H7 (cell line): ENCODE measurements at regions not wholly inside any gene's neighbourhood (a gene's known extent, or its start where the extent isn't known, plus 50 kb on each side); places are given as distances from the start of the nearest gene placed in this dataset.
"Not testable (repeated sequence)": the region's sequence is repeated elsewhere in the genome, so short reads cannot be mapped to it uniquely, and the experiment has no call there.

Source experiments
- DNase-seq: peaks from one replicate; pipeline ENCODE4 v3.0.0; 2012
- H3K27me3 ChIP-seq: 2 replicates; pipeline ENCODE4 v1.6.0; 2011; ENCODE audit warnings: mild to moderate bottlenecking, low read length; ENCODE audit not compliant: control insufficient read depth, insufficient read depth
- H3K36me3 ChIP-seq: replicated peaks from 2 replicates; pipeline ENCODE4 v1.5.1; 2011; ENCODE audit warnings: low read length; ENCODE audit not compliant: control insufficient read depth, insufficient read depth
- H3K4me3 ChIP-seq: 2 replicates; pipeline ENCODE4 v1.5.1; 2011; ENCODE audit warnings: low read depth, mild to moderate bottlenecking, control low read depth, low read length, moderate library complexity; ENCODE audit not compliant: insufficient read depth

DNA sequence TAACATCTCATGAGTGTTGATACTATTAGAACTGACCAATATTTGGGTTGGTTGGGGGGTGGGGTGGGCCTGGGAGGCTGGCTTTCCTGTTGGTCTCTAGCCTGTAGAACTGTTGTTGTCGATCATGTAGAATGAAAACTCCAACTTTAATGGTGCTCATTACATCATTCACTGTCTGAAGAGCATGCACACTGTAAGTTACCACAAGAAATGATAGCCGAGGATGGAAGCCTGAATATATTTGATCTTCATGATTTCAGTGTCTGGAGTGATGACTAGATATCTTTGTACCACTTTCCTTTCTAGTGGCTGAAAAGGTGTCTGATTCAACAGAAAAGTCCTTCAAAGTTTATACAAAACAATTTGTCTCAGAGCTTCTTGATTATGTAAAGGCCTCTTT is 123.6 kb downstream of the XCL2 start:
- no peaks in the 10 kb centered on the region for H3K36me3 ChIP-seq
- DNase-seq, result no peak
- H3K27me3 ChIP-seq, result no peaks in the 10 kb centered on the region
- no peak overlapping the region for H3K4me3 ChIP-seq

DNA sequence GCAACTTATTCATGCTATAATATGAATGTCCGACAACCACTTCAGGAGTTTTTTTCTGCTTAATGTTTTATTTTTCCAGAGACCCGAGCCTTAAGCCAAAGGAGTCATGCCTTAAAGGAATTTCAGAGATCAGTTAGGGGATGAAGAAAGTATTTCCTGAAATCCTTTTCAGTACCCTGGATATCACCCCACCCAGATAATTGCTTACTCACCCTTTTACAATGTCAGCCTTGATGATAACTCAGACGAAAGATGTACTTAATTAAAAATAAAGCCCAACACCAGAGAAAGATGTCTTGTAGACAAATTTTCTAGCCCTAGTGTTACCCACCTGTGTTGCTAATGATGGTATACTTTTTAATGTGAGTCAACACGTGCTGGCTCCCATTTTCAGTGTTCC is 124.1 kb downstream of the XCL2 start:
- no peak overlapping the region for H3K4me3 ChIP-seq
- no peak for DNase-seq
- no peaks in the 10 kb centered on the region for H3K36me3 ChIP-seq
- H3K27me3 ChIP-seq, result no peaks in the 10 kb centered on the region

DNA sequence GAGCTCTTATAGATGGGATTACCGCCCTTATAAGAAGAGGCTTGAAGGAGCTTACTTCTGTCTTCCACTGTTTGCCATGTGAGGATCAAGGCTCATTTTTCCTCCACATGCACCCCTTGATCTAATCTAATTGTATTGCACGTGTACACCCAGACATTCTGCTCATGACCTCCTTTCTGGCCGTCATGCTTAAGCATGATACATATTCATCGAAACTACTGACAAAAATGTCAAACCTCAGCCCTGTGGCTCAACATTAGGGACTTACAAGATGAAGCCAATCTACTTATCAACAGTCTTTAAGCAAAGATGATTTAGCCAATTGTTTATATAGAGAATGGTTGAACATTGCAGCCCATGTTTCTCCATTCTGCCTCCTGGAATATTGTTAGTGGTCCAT is 127.6 kb downstream of the XCL2 start:
- no peaks in the 10 kb centered on the region for H3K27me3 ChIP-seq
- H3K36me3 ChIP-seq, result no peaks in the 10 kb centered on the region
- no peak overlapping the region for H3K4me3 ChIP-seq
- DNase-seq, result no peak

- no peaks in the 10 kb centered on the region for H3K36me3 ChIP-seq
- no peaks in the 10 kb centered on the region for H3K27me3 ChIP-seq
- DNase-seq, result no peak
- no peak overlapping the region for H3K4me3 ChIP-seq
These were observed 128.9 kb downstream of the XCL2 start for GRCh38 chr1:168414914-168415313.

DNA sequence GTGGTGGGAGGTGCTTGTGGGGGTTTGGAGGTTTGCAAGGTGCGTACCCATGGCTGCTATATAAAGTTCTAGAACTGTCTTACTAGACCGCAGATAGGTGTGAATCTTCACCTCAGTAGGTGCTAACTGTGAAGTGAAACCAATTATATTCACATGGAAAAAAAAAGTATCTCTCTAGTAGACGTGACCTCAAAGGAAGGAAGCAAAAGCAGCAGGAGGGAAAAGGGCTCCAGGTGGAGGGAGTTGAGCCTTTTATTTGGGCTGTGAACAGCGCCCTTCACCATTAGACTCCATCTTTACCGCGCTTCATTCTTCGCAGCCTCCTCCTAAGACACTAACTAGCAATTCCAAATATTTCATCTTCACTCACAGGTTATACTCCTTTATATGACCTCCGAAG is 129.8 kb downstream of the TBX19 start:
- no peaks in the 10 kb centered on the region for H3K27me3 ChIP-seq
- H3K36me3 ChIP-seq, result no peaks in the 10 kb centered on the region
- no peak overlapping the region for H3K4me3 ChIP-seq
- no peak for DNase-seq

- Histone ChIP-seq H3K4me3 (no peak overlapping the region), H3K36me3 (no peaks in the 10 kb centered on the region), H3K27me3 (no peaks in the 10 kb centered on the region)
- no peak for DNase-seq
These were observed 128.2 kb downstream of the TBX19 start for GRCh38 chr1:168408884-168409283.

DNA sequence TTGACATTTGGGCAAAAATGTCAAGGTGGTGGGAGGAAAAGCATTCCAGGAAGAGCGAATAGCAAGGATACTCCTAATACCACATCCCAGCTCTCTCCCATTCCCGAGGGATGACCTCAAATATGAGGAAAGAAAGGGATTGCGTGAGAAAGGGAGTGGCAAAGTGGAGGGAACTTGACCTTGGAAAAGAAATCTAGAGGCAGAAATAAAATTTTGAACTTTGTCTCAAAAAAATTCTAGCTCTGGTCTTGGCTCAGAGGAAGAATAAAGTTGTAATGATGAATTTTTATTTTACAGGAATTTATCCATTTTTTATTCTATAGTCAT is 127.8 kb downstream of the TBX19 start:
- Histone ChIP-seq H3K4me3 (no peak overlapping the region), H3K27me3 (no peaks in the 10 kb centered on the region), H3K36me3 (no peaks in the 10 kb centered on the region)
- no peak for DNase-seq

- Histone ChIP-seq H3K27me3 (no peaks in the 10 kb centered on the region), H3K36me3 (no peaks in the 10 kb centered on the region), H3K4me3 (no peak overlapping the region)
- DNase-seq, result no peak
These were observed 127.3 kb downstream of the TBX19 start for GRCh38 chr1:168407832-168408538.

DNA sequence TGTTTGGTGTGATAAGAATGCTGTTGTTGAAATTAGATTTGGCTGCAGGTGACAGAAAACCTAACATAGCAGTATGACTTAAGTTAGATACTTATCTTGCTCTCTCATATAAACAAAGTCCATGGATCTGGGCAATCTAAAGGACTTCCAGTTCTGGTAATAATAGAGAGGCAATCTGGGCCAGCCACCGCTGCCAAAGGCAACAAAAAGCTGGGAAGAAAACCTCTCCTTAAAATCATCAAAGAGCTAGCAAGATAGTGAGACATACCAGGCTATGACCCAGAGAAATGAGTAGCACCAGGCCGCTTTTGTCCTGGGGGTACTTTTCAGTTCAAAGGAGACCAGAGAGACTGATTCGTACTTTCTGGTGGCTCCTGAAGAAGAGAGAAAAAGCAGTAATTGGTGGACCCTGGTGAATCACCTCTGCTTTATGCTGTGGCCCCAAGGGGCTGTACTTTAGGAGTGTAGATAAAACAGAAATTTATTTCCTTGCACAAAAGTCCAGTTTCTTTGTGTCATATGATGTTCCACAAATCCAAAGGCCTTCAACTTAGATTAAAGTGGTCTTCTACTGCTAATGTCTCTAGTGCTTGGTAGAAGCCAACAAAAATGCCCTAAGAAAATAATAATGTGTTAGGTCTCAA is 125.4 kb downstream of the TBX19 start:
- Histone ChIP-seq H3K36me3 (no peaks in the 10 kb centered on the region), H3K27me3 (no peaks in the 10 kb centered on the region), H3K4me3 (no peak overlapping the region)
- no peak for DNase-seq

GRCh38 chr1:168403140-168403539 is 122.5 kb downstream of the TBX19 start:
- Histone ChIP-seq H3K36me3 (no peaks in the 10 kb centered on the region), H3K4me3 (no peak overlapping the region), H3K27me3 (no peaks in the 10 kb centered on the region)
- no peak for DNase-seq

- DNase-seq, H3K27me3 ChIP-seq, H3K4me3 ChIP-seq, H3K36me3 ChIP-seq: not testable (repeated sequence)
These were observed 121.8 kb downstream of the TBX19 start for GRCh38 chr1:168402466-168402865.

DNA sequence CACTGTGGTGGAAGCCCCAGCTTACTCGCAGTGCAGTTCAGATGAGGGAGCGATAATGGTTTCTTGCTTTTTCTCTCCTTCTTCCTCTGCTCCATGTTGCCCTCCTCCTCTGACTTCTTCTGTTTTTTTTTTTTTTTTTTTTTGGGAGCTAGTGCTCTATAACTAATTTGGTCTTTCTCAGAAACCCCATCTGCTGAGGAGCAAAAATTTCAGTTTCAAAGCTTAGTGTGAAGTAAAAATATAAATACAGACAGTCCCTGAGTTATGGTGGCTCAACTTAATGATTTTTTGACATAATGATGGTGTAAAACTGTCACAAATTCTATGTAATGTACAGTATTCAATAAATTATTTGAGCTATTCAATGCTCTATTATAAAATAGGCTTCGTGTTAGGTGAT is 120.7 kb downstream of the TBX19 start:
- no peak overlapping the region for H3K4me3 ChIP-seq
- no peaks in the 10 kb centered on the region for H3K36me3 ChIP-seq
- H3K27me3 ChIP-seq, result no peaks in the 10 kb centered on the region
- no peak for DNase-seq

GRCh38 chr1:168400139-168400538 is 119.5 kb downstream of the TBX19 start:
- DNase-seq, result no peak
- Histone ChIP-seq H3K27me3 (no peaks in the 10 kb centered on the region), H3K36me3 (no peaks in the 10 kb centered on the region), H3K4me3 (no peak overlapping the region)

- no peak for DNase-seq
- H3K27me3 ChIP-seq, result no peaks in the 10 kb centered on the region
- H3K36me3 ChIP-seq, result no peaks in the 10 kb centered on the region
- no peak overlapping the region for H3K4me3 ChIP-seq
These were observed 117.1 kb downstream of the TBX19 start for GRCh38 chr1:168397806-168398205.

DNA sequence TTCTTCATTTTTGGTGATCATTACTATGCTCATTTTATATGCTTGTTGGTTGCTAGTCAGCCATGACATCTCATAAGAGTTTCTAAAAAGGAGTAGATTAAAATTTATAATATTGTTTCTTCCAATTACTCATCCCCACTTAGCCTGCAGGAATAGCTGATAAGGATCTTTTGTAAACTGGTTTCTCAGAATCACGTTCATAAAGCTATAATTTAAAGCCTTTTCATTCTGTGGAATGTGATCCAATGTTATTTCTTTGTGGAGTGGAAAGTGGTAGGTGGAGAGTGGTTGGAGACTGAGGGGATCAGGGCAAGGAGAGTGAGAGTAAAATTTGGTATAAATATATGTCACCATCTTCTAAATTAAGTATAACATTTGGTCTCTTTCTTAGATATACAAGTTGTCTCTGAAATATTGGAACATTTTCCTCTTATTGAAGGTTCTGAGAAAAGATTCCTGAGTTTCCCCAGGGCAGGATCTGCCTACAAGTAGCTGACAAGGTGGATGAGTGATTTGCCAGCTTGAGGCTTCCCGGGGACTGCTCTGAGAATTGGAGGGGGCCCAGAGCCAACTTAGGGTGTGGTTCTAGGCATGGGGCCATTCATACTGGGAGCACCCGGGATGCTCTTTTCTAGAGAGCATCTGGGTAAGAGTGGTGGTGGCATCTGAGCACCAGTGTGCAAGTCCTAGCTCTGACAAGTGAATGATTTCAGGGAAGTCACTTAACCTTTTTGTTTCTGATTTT is 116.4 kb downstream of the TBX19 start:
- Histone ChIP-seq H3K27me3 (no peaks in the 10 kb centered on the region), H3K4me3 (no peak overlapping the region), H3K36me3 (no peaks in the 10 kb centered on the region)
- DNase-seq, result no peak
